Spleen (tissue), 11 donors: ENCODE measurements at regions not wholly inside any gene's neighbourhood (a gene's known extent, or its start where the extent isn't known, plus 50 kb on each side); places are given as distances from the start of the nearest gene placed in this dataset.
"Not testable (repeated sequence)": the region's sequence is repeated elsewhere in the genome, so short reads cannot be mapped to it uniquely, and the experiment has no call there.

Source experiments
- DNase-seq: peaks from one replicate; pipeline ENCODE4 v3.0.0-alpha.2; 2020
- H3K27ac ChIP-seq, 8 donors: fragments of 200-600 bp; sonication (generic) in 7 of 8; 1 replicate in 4 of 8; 2 replicates in 4 of 8; pipeline versions ENCODE4 v1.5.0 to v1.8.0; 2016 to 2021; ENCODE audit warnings: inconsistent platforms in 4 of 8, mild to moderate bottlenecking in 4 of 8, moderate library complexity in 1 of 8
- H3K27me3 ChIP-seq, 7 donors: fragments of 200-600 bp; sonication (generic) in 6 of 7; replicated peaks in 1 of 7; 1 replicate in 4 of 7; 2 replicates in 3 of 7; pipeline versions ENCODE4 v1.5.0 to v1.8.0; 2016 to 2021; ENCODE audit warnings: inconsistent platforms in 3 of 7, mild to moderate bottlenecking in 1 of 7
- H3K36me3 ChIP-seq, 6 donors: fragments of 200-600 bp; sonication (generic) in 5 of 6; 1 replicate in 4 of 6; 2 replicates in 2 of 6; pipeline versions ENCODE4 v1.5.0 to v1.8.0; 2016 to 2021; ENCODE audit warnings: inconsistent platforms in 2 of 6
- H3K4me1 ChIP-seq, 6 donors: fragments of 200-600 bp; sonication (generic) in 5 of 6; 1 replicate in 3 of 6; 2 replicates in 3 of 6; pipeline versions ENCODE4 v1.5.0 to v1.8.0; 2016 to 2021; ENCODE audit warnings: inconsistent platforms in 3 of 6
- H3K4me3 ChIP-seq, 8 donors: fragments of 200-600 bp; sonication (generic) in 7 of 8; 1 replicate in 4 of 8; 2 replicates in 4 of 8; pipeline versions ENCODE4 v1.5.0 to v1.8.0; 2016 to 2021; ENCODE audit warnings: inconsistent platforms in 4 of 8, mild to moderate bottlenecking in 4 of 8, moderate library complexity in 2 of 8
- H3K9me3 ChIP-seq, 8 donors: fragments of 200-600 bp; sonication (generic) in 7 of 8; 1 replicate in 4 of 8; 2 replicates in 4 of 8; pipeline versions ENCODE4 v1.5.0 to v1.8.0; 2016 to 2021; ENCODE audit warnings: inconsistent platforms in 4 of 8
- CTCF ChIP-seq, 11 experiments: fragments of 200-600 bp in 7 of 11; fragments of 450-650 bp in 4 of 11; sonication (generic) in 4 of 11; IDR thresholded peaks in 8 of 11; conservative IDR thresholded peaks in 3 of 11; 1 replicate in 7 of 11; 2 replicates in 4 of 11; pipeline versions ENCODE4 v1.4.0 to v1.8.0; 2016 to 2021; ENCODE audit warnings: antibody characterized with exemption in 11 of 11, inconsistent platforms in 4 of 11, mild to moderate bottlenecking in 1 of 11
- POLR2A ChIP-seq, 3 donors: fragments of 450-650 bp; IDR thresholded peaks; one replicate each; pipeline ENCODE4 v1.5.1; 2017; ENCODE audit warnings: antibody characterized with exemption in 3 of 3, mild to moderate bottlenecking in 1 of 3
- POLR2AphosphoS5 ChIP-seq, 3 donors: sonication (generic); formaldehyde crosslinking; IDR thresholded peaks; one replicate each; pipeline ENCODE4 v1.5.1; 2017; ENCODE audit warnings: antibody characterized with exemption in 3 of 3
- WGBS, 5 donors: extraction: QIAGEN DNeasy Blood & Tissue Kit in 3 of 5; methylation state at CpG; one replicate each; pipeline versions ENCODE4 v1.1.5 to v1.1.7; 2013 to 2018; 5-methylcytosine and 5-hydroxymethylcytosine counted together
- intact Hi-C: fragments of 100-400 bp; cut with DNase I; formaldehyde crosslinking; loops from one replicate; pipeline ENCODE4 v1.15.0; 2023; ENCODE audit warnings: low total_unique reads
- donor health status: healthy with polysubstance abuse.
- donor health status: DM: no; HTN: no; CAD: no; lungs with moderate emphysema.
- donor health status: DM: no; HTN: no; CAD: no.
- donor health status: Bipolar disorder and iron deficiency.
- donor health status: healthy.
- donor health status: DM: no; HTN: no; CAD: no.
- donor health status: DM: yes; HTN: yes; CAD: no.

DNA sequence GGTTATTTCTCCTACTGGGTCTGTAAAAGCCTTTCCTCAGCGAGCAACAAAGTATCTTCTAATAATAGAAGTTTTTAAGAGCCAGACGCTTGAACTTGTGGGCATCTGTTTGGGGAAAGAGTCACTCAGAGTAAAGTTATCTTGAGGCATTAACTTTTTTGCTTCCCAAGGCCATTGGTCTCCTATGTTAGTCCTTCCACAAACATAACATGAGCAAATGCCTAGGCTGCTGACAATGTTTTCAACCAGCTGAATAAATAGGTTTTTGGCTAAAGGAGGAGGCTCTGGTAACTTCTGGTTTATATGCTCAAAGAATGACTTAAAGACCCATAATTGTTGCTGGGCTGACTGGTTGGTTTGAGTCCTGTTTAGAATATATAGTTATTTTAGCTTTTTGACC, 213.5 kb upstream of the SYNCRIP start:
- no peak for DNase-seq
- H3K27ac ChIP-seq, result no peak overlapping the region
- H3K36me3 ChIP-seq, result no peaks in the 10 kb centered on the region
- intact Hi-C loops, result no loop called here
- H3K9me3 ChIP-seq, result peaks cover 0 to 5% (median 0%) of the 10 kb centered on the region in 8 donors
- no peak overlapping the region for H3K4me3 ChIP-seq
- H3K27me3 ChIP-seq, result no peaks in the 10 kb centered on the region
- TF ChIP-seq POLR2AphosphoS5 (IDR thresholded peaks at IDR 0.05) (no peak), CTCF (IDR thresholded peaks at IDR 0.05 in 8 of 11, conservative IDR thresholded peaks at IDR 0.05 in 3 of 11) (no peak), POLR2A (IDR thresholded peaks at IDR 0.05) (no peak)
- 42 to 64% (median 57%) methylated on average over 2 of the region's 2 CpGs for WGBS, 5 donors
- H3K4me1 ChIP-seq, result no peaks in the 10 kb centered on the region

GRCh38 chr6:85838351-85839119, 195.8 kb upstream of the SYNCRIP start:
- H3K4me3 ChIP-seq, H3K27ac ChIP-seq, H3K36me3 ChIP-seq, intact Hi-C loops, H3K4me1 ChIP-seq, H3K27me3 ChIP-seq: not testable (repeated sequence)
- WGBS, 5 donors, result 81 to 100% (median 95%) methylated on average over 4 to 36 of the region's 37 CpGs
- peaks cover 0 to 44% (median 8%) of the 10 kb centered on the region in 8 donors for H3K9me3 ChIP-seq
- DNase-seq, result peak; percentile 41

DNA sequence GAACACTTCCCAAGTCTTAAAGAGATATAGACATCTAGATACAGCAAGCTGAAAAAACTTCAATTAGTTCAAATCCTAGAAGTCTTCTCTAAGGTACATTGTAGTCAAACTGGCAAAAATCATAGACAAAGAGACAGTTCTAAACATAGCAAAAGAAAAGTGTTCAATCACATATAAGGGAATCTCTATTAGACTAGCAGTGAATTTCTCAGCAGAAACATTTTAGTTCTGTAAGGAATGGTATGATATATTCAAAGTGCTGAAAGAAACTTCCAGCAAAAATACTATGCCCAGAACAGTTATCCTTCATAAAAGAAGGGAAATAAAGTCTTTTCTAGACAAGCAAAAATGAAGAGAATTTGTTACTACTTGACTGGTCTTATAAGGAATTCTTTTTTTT, 186.3 kb upstream of the SYNCRIP start:
- intact Hi-C loops, result no loop called here
- no peaks in the 10 kb centered on the region for H3K27me3 ChIP-seq
- no peak for DNase-seq
- H3K36me3 ChIP-seq, result no peaks in the 10 kb centered on the region
- TF ChIP-seq CTCF (IDR thresholded peaks at IDR 0.05 in 8 of 11, conservative IDR thresholded peaks at IDR 0.05 in 3 of 11), result no peak
- TF ChIP-seq POLR2AphosphoS5 (IDR thresholded peaks at IDR 0.05), result no peak
- no peak for TF ChIP-seq POLR2A (IDR thresholded peaks at IDR 0.05)
- H3K4me3 ChIP-seq, result no peak overlapping the region
- no peak overlapping the region for H3K27ac ChIP-seq
- H3K9me3 ChIP-seq, result peaks cover 0 to 68% (median 50%) of the 10 kb centered on the region in 8 donors
- no peaks in the 10 kb centered on the region for H3K4me1 ChIP-seq

DNA sequence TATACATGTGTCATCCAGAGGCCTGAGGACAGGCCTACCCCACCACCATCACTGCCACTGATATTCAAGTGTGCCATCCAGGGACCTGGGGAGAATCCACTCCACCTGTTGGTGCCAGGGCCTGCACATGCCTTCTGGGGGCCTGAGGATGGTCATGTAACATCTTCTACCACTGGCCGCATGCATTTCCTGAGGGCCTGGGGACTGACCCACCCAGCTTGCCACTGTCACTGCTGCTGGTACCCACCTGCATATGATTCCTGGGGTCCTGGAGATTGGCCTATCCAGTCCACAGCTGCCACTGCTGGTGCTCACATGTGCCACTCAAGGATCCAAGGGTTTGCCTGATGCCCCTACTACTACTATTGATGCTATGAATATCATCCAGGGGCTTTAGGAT, 184.3 kb upstream of the SYNCRIP start:
- Histone ChIP-seq H3K4me3 (no peak overlapping the region), H3K27ac (no peak overlapping the region), H3K4me1 (no peaks in the 10 kb centered on the region), H3K9me3 (peaks cover 0 to 88% (median 68%) of the 10 kb centered on the region in 8 donors), H3K27me3 (no peaks in the 10 kb centered on the region), H3K36me3 (no peaks in the 10 kb centered on the region)
- intact Hi-C loops, result no loop called here
- DNase-seq, result no peak
- WGBS, 5 donors, result 95 to 100% (median 100%) methylated on average over 1 of the region's 1 CpG
- TF ChIP-seq POLR2AphosphoS5 (IDR thresholded peaks at IDR 0.05) (no peak), CTCF (IDR thresholded peaks at IDR 0.05 in 8 of 11, conservative IDR thresholded peaks at IDR 0.05 in 3 of 11) (no peak), POLR2A (IDR thresholded peaks at IDR 0.05) (no peak)
